Gastrocnemius medialis (tissue), 4 donors: ENCODE measurements at regions not wholly inside any gene's neighbourhood (a gene's known extent, or its start where the extent isn't known, plus 50 kb on each side); places are given as distances from the start of the nearest gene placed in this dataset.

Experiments used
- POLR2A ChIP-seq, 2 donors: fragments of 450-650 bp; IDR thresholded peaks; one replicate each; pipeline ENCODE4 v1.6.1; 2017; ENCODE audit warnings: antibody characterized with exemption in 2 of 2, mild to moderate bottlenecking in 2 of 2, moderate library complexity in 2 of 2
- TF ChIP-seq, protein P1 (sequence below), 5 experiments: fragments of 450-650 bp in 3 of 5; fragments of 200-600 bp in 2 of 5; sonication (generic) in 2 of 5; IDR thresholded peaks in 4 of 5; conservative IDR thresholded peaks in 1 of 5; 1 replicate in 4 of 5; 2 replicates in 1 of 5; pipeline ENCODE4 v1.5.1; 2016 to 2019; ENCODE audit warnings: antibody characterized with exemption in 5 of 5, mild to moderate bottlenecking in 3 of 5, moderate library complexity in 3 of 5

DNA sequence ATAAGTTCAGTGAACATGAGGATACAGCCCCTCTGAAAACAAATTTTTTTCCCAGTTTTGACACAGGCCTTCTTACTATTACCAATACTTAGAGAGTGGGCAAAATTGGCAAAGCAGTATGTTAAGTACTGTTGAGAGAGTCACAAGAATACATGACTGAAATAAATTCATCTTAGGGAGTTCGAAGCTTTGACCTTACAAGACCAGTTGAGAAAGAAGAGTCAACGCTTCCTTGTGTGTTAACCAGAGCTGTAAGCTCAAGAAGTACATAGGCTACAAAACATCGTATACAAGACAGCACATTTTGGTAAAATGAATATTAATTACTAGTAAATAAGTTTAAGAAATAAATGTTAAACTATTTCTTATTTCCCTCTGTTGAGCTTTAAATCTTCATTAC lies 164.4 kb upstream of the RORA start:
- TF ChIP-seq, protein P1, sequence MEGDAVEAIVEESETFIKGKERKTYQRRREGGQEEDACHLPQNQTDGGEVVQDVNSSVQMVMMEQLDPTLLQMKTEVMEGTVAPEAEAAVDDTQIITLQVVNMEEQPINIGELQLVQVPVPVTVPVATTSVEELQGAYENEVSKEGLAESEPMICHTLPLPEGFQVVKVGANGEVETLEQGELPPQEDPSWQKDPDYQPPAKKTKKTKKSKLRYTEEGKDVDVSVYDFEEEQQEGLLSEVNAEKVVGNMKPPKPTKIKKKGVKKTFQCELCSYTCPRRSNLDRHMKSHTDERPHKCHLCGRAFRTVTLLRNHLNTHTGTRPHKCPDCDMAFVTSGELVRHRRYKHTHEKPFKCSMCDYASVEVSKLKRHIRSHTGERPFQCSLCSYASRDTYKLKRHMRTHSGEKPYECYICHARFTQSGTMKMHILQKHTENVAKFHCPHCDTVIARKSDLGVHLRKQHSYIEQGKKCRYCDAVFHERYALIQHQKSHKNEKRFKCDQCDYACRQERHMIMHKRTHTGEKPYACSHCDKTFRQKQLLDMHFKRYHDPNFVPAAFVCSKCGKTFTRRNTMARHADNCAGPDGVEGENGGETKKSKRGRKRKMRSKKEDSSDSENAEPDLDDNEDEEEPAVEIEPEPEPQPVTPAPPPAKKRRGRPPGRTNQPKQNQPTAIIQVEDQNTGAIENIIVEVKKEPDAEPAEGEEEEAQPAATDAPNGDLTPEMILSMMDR (IDR thresholded peaks at IDR 0.05 in 4 of 5, conservative IDR thresholded peaks at IDR 0.05 in 1 of 5) = no peak
- TF ChIP-seq POLR2A (IDR thresholded peaks at IDR 0.05) = no peak
